ENCODE measurements at regions not wholly inside any gene's neighbourhood (a gene's known extent, or its start where the extent isn't known, plus 50 kb on each side); places are given as distances from the start of the nearest gene placed in this dataset.

DNA sequence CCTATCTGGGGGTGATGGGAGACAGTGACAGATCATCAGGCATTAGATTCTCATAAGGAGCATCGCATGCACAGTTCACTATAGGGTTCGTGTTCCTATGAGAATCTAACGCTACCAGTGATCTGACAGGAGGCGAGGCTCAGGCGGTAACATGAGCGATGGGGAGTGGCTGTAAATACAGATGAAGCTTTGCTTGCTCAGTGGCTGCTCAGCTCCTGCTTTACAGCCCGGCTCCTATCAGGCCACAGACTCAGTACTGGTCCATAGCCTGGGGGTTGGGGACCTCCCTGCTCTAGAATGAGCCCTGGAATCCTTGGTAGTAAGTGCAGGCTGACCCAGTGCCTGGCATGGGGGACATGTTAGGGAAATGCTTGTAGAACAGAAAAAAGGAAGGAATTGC, 426.0 kb downstream of the TYW1 start:
- Histone ChIP-seq H3K27me3 (ENCODE audit: control insufficient read depth, insufficient read depth, low read length) (no peaks in the 10 kb centered on the region), H2AFZ (no peak overlapping the region), H3K4me1 (no peaks in the 10 kb centered on the region), H3K36me3 (ENCODE audit: control insufficient read depth, insufficient read depth, low read length) (no peaks in the 10 kb centered on the region), H3K27ac (no peak overlapping the region), H3K9ac (no peak overlapping the region), H3K4me3 (ENCODE audit: low read depth, low read length) (no peak overlapping the region), H3K79me2 (no peaks in the 10 kb centered on the region), H3K4me2 (ENCODE audit: low read length) (no peak overlapping the region), H3K9me3 (ENCODE audit: control insufficient read depth, low read length) (no peaks in the 10 kb centered on the region)
- TF ChIP-seq, protein P1, sequence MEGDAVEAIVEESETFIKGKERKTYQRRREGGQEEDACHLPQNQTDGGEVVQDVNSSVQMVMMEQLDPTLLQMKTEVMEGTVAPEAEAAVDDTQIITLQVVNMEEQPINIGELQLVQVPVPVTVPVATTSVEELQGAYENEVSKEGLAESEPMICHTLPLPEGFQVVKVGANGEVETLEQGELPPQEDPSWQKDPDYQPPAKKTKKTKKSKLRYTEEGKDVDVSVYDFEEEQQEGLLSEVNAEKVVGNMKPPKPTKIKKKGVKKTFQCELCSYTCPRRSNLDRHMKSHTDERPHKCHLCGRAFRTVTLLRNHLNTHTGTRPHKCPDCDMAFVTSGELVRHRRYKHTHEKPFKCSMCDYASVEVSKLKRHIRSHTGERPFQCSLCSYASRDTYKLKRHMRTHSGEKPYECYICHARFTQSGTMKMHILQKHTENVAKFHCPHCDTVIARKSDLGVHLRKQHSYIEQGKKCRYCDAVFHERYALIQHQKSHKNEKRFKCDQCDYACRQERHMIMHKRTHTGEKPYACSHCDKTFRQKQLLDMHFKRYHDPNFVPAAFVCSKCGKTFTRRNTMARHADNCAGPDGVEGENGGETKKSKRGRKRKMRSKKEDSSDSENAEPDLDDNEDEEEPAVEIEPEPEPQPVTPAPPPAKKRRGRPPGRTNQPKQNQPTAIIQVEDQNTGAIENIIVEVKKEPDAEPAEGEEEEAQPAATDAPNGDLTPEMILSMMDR (IDR thresholded peaks at IDR 0.05), result no peak

DNA sequence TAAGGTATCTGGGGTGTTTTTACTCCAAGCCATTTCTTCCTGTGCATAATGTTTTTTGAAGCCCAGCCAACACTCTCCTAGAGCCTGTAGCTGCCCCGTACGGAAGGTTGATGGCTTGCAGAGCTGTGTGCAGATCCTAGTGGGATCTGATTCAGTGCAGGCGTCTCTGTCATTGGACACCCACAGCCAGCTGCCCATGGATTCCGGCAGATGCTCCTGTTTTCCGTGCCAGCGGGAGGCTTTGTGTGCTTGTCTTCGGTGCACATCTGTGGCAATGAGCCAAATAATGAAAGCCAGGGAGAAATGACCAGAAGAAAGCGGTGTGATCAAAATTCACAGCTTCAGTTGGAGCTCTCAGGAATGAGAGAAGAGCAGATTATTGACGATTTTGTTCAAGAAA, 426.4 kb downstream of the TYW1 start:
- no peaks in the 10 kb centered on the region for H3K36me3 ChIP-seq (ENCODE audit: control insufficient read depth, insufficient read depth, low read length)
- H3K27ac ChIP-seq, result no peak overlapping the region
- no peak overlapping the region for H3K4me2 ChIP-seq (ENCODE audit: low read length)
- H3K27me3 ChIP-seq (ENCODE audit: control insufficient read depth, insufficient read depth, low read length), result no peaks in the 10 kb centered on the region
- no peak overlapping the region for H3K4me3 ChIP-seq (ENCODE audit: low read depth, low read length)
- no peak overlapping the region for H3K9ac ChIP-seq
- no peaks in the 10 kb centered on the region for H3K79me2 ChIP-seq
- TF ChIP-seq, protein P1 (IDR thresholded peaks at IDR 0.05), result no peak
- H3K9me3 ChIP-seq (ENCODE audit: control insufficient read depth, low read length), result no peaks in the 10 kb centered on the region
- no peaks in the 10 kb centered on the region for H3K4me1 ChIP-seq
- no peak overlapping the region for H2AFZ ChIP-seq

DNA sequence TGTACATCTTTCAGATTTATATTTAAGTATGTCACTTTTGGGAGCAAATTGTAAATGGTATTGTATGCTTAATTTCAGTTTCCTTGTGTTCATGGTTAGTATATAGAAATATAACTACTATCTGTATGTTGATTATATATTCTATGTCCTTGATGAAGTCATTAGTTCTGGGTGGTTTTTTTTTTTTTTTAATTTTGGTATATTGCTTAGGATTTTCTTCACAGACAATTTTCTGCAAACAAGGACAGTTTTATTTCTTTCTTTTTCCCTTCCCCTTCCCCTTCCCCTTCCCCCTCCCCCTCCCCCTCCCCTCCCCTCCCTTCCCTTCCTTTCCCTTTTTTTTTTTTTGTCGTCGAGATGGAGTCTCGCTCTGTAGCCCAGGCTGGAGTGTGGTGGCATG, 430.0 kb downstream of the TYW1 start:
- Histone ChIP-seq H3K79me2 (no peaks in the 10 kb centered on the region), H3K4me2 (ENCODE audit: low read length) (no peak overlapping the region), H2AFZ (no peak overlapping the region), H3K27ac (no peak overlapping the region), H3K36me3 (ENCODE audit: control insufficient read depth, insufficient read depth, low read length) (no peaks in the 10 kb centered on the region), H3K4me3 (ENCODE audit: low read depth, low read length) (no peak overlapping the region), H3K27me3 (ENCODE audit: control insufficient read depth, insufficient read depth, low read length) (no peaks in the 10 kb centered on the region), H3K9me3 (ENCODE audit: control insufficient read depth, low read length) (no peaks in the 10 kb centered on the region), H3K9ac (no peak overlapping the region), H3K4me1 (no peaks in the 10 kb centered on the region)
- TF ChIP-seq, protein P1 (IDR thresholded peaks at IDR 0.05), result no peak

DNA sequence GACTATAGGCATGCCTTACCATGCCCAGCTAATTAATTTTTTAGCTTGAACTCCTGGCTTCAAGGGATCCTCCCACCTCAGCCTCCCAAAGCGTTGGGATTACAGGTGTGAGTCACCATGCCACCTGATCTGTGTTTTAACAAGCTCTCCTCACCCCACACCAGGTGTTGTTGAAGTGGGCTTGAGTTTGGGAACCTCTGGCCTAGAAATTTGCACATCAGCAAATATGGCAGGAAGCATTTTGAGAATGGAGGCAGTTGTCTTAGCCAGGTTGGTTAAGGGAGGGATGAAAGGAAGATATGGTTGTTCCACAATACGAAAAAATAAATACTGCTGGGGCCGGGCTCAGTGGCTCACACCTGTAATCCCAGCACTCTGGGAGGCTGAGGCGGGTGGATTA, 433.1 kb downstream of the TYW1 start:
- Histone ChIP-seq H3K36me3 (ENCODE audit: control insufficient read depth, insufficient read depth, low read length) (no peaks in the 10 kb centered on the region), H3K4me1 (no peaks in the 10 kb centered on the region), H2AFZ (no peak overlapping the region), H3K27me3 (ENCODE audit: control insufficient read depth, insufficient read depth, low read length) (no peaks in the 10 kb centered on the region), H3K4me3 (ENCODE audit: low read depth, low read length) (no peak overlapping the region), H3K79me2 (no peaks in the 10 kb centered on the region), H3K4me2 (ENCODE audit: low read length) (no peak overlapping the region), H3K27ac (no peak overlapping the region), H3K9ac (no peak overlapping the region), H3K9me3 (ENCODE audit: control insufficient read depth, low read length) (no peaks in the 10 kb centered on the region)
- TF ChIP-seq, protein P1 (IDR thresholded peaks at IDR 0.05), result no peak

DNA sequence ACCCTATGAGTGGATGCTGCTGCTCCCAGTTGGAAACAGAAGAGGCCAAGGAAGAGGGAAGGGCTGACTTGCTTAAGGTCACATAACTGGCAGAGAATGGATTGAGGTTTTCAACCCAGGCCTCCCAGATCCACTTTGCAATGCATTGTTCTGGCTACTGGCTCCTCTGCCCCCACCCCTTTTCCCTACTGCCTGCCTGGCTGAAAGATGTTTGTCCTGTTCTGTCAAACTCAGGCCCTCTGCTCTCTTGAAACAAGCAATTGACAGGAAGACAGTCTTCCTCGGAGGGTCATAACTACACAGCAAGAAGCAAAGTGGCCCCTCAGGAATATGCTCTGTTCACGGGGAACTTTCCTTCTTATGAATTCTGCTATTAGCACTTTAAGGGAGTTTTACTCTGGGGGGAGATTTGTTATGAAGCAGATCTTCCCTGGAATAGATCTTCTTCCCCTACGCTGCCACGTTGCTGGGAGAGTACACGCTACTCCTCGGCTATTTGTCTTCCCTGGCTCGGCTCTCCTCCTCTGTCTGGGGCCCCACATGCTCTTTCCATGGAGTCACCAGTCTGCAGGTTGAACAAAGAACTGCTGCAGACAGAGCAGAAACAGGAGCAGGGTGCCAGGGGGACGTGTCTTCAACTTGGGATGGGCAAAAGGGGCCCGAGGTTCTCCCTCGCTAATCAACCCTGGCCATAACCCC, 436.1 kb downstream of the TYW1 start:
- TF ChIP-seq, protein P1 (IDR thresholded peaks at IDR 0.05), result no peak
- Histone ChIP-seq H3K79me2 (no peaks in the 10 kb centered on the region), H3K4me2 (ENCODE audit: low read length) (no peak overlapping the region), H3K27ac (no peak overlapping the region), H3K9ac (no peak overlapping the region), H3K4me3 (ENCODE audit: low read depth, low read length) (no peak overlapping the region), H2AFZ (no peak overlapping the region), H3K4me1 (no peaks in the 10 kb centered on the region), H3K36me3 (ENCODE audit: control insufficient read depth, insufficient read depth, low read length) (no peaks in the 10 kb centered on the region), H3K27me3 (ENCODE audit: control insufficient read depth, insufficient read depth, low read length) (no peaks in the 10 kb centered on the region), H3K9me3 (ENCODE audit: control insufficient read depth, low read length) (no peaks in the 10 kb centered on the region)
